ENCODE measurements at regions not wholly inside any gene's neighbourhood (a gene's known extent, or its start where the extent isn't known, plus 50 kb on each side); places are given as distances from the start of the nearest gene placed in this dataset.

GRCh38 chr5:36355516-36355915 lies 53.8 kb upstream of the RANBP3L start:
- DNase-seq = no peak

GRCh38 chr5:36356915-36357314 lies 55.2 kb upstream of the RANBP3L start:
- no peak for DNase-seq

GRCh38 chr5:36357391-36357975 lies 55.8 kb upstream of the RANBP3L start:
- no peak for DNase-seq

GRCh38 chr5:36359267-36359666 lies 57.6 kb upstream of the RANBP3L start:
- no peak for DNase-seq

- peak; percentile 22 for DNase-seq
These were observed 58.6 kb upstream of the RANBP3L start for GRCh38 chr5:36360307-36360706.

GRCh38 chr5:36363101-36363500 lies 61.4 kb upstream of the RANBP3L start:
- DNase-seq = no peak

GRCh38 chr5:36363744-36364143 lies 62.0 kb upstream of the RANBP3L start:
- DNase-seq = no peak

- no peak for DNase-seq
These were observed 62.8 kb upstream of the RANBP3L start for GRCh38 chr5:36364473-36364872.

GRCh38 chr5:36365896-36366295 lies 64.2 kb upstream of the RANBP3L start:
- DNase-seq = no peak

- no peak for DNase-seq
These were observed 65.2 kb upstream of the RANBP3L start for GRCh38 chr5:36366883-36367282.

GRCh38 chr5:36367524-36367923 lies 65.8 kb upstream of the RANBP3L start:
- DNase-seq = no peak

GRCh38 chr5:36369219-36369690 lies 67.6 kb upstream of the RANBP3L start:
- DNase-seq = no peak

- no peak for DNase-seq
These were observed 68.4 kb upstream of the RANBP3L start for GRCh38 chr5:36370073-36370472.

GRCh38 chr5:36371366-36371765 lies 69.7 kb upstream of the RANBP3L start:
- no peak for DNase-seq

- peak; percentile 37 for DNase-seq
These were observed 71.9 kb upstream of the RANBP3L start for GRCh38 chr5:36373527-36374086.

- no peak for DNase-seq
These were observed 72.7 kb upstream of the RANBP3L start for GRCh38 chr5:36374266-36374862.

- DNase-seq = no peak
These were observed 75.5 kb upstream of the RANBP3L start for GRCh38 chr5:36377192-36377591.

GRCh38 chr5:36378551-36378950 lies 76.8 kb upstream of the RANBP3L start:
- DNase-seq = no peak

- DNase-seq = no peak
These were observed 81.2 kb upstream of the RANBP3L start for GRCh38 chr5:36382890-36383289.

- DNase-seq = no peak
These were observed 82.2 kb upstream of the RANBP3L start for GRCh38 chr5:36383942-36384341.

- DNase-seq = no peak
These were observed 83.1 kb upstream of the RANBP3L start for GRCh38 chr5:36384845-36385244.

GRCh38 chr5:36385495-36385894 lies 83.8 kb upstream of the RANBP3L start:
- no peak for DNase-seq

- DNase-seq = no peak
These were observed 86.6 kb upstream of the RANBP3L start for GRCh38 chr5:36388288-36388687.

- no peak for DNase-seq
These were observed 87.5 kb upstream of the RANBP3L start for GRCh38 chr5:36389245-36389644.

- DNase-seq = no peak
These were observed 88.9 kb upstream of the RANBP3L start for GRCh38 chr5:36390640-36391039.
